HG03521 (cell line): ENCODE measurements at regions not wholly inside any gene's neighbourhood (a gene's known extent, or its start where the extent isn't known, plus 50 kb on each side); places are given as distances from the start of the nearest gene placed in this dataset.
"Not testable (repeated sequence)": the region's sequence is repeated elsewhere in the genome, so short reads cannot be mapped to it uniquely, and the experiment has no call there.

Experiments
- ATAC-seq: cut with Tn5 transposase; IDR thresholded peaks from one replicate; pipeline ENCODE4 v1.9.1; 2021; ENCODE audit warnings: mild to moderate bottlenecking, moderate library complexity; ENCODE audit not compliant: unreplicated experiment

DNA sequence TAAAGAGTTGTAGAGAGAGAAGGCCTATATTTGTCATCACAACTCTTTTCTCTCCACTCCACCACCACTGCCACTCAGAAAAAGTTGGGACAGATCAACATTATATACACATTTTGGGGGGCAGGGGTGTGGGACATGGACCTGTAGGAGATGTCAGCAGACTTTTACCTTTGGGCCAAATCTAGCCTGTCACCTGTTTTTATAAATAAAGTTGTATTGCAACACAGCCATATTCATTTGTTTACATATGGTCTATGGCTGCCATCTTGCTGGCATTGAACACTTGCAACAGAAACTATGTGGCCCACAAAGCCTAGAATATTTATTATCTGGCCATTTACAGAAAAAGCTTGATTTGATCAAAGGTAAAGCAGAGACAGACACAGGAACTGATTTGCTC is 250.7 kb downstream of the BTG1 start:
- no peak for ATAC-seq

GRCh38 chr12:91893476-91893875 is 252.2 kb downstream of the BTG1 start:
- no peak for ATAC-seq

DNA sequence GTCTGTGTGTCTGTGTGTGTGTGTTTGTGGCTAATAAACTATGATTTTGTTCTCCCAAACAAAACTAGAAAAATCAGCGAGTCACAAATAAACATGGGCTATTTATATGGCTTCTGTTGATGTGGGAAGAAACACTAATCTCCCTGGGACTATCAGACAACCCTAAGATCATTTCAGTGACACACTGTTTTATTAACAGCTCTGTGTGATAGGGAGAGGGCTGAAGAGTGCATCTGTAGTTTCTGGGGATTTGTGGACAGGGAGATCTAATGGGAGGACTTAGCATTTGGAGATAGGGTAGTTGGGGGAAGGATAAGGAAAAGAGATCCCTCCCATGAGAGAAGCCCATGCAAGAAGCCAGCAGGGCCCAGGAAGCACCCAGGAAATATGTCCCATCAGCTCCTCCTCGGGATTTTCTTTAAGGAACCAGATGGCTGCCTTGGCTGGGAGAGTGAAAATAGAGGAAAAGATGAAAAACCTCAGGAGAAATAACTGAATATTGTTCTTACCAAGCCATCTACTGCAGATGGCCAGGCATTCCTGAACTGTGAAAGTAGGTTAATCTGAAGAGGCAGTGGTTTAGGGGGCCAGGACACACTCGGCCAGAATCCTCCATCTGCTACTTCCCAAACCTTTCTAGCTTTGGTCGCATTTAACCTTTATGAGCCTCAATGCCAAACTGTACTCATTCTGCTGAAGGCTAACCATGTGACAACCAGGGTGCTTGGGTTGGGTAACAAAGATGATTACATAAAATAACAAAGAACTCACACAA is 253.4 kb downstream of the BTG1 start:
- ATAC-seq, result no peak

- ATAC-seq, result no peak
Observed at GRCh38 chr12:91890742-91891141, 254.9 kb downstream of the BTG1 start.

- no peak for ATAC-seq
Observed at GRCh38 chr12:91889910-91890309, 255.7 kb downstream of the BTG1 start.

DNA sequence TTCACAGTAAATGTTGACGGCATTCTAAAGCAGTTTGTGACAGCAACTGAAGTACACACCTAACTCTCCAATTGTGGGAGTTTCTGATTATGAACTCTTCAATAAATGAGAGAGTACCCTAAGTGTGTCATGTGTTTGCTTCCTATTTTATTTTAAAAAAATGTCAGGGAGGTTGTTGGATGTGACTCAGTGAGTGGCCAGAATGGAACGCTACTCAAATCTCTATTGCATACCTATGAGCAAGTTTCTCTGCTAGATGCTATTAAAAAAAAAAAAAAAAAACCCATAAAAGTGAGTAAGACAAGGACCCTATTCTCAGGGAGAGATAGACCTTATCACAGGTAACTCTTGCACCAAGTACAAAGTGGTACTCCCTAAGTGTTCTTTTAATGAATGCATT is 256.6 kb downstream of the BTG1 start:
- no peak for ATAC-seq

DNA sequence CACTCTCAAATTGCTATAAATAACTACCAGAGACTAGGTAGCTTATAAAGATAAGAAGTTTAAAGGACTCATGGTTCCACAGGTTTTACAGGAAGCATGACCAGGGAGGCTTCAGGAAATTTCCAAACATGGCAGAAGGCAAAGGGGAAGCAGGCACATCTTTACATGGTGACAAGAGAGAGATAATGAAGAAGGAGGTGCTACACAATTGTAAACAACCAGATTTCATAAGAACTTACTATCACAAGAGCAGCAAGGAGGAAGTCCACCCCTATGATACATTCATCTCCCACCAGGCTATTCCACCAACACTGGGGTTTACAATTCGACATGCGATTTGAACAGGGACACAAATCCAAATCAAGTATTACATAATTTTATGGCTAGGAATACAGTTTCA is 257.7 kb downstream of the BTG1 start:
- ATAC-seq, result no peak

DNA sequence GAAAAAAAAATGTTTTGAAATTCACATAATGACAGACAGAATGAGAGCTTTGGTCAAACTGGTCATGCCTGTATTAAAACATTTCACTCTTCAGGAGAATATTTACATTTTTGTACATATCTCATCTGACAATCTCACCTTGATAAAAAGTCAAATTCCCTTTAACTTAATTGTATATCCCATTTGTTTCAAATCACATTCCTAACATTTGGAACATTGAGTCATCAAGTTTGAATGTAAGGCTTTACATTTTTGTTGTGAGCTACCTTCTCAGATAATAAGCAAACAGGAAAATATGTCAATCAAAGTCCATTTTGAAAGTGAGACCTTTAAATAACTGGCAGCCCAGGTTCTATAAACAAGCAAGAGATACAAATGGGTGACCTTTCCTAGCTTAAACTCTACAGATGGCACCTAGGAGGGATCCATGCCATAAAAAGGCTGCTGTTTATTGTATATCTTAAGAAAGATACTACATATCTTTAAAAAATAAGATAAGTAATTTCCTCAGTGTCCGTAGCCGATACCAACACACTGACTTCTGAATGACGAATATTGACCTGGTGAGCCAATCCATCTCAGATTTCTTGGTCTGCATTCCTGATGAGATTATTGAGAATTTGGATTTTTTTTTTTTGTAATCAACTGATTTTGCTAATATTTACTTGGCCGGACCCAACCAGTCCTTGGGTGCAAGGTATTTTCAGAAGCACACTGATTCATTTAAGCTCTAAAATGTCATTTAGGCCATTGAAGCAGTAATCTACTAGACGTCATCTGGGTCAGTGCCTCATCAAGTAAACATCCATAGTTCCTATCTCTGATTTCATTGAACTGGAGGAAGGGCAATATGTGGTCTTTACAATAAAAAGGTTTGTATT is 259.6 kb downstream of the BTG1 start:
- no peak for ATAC-seq

DNA sequence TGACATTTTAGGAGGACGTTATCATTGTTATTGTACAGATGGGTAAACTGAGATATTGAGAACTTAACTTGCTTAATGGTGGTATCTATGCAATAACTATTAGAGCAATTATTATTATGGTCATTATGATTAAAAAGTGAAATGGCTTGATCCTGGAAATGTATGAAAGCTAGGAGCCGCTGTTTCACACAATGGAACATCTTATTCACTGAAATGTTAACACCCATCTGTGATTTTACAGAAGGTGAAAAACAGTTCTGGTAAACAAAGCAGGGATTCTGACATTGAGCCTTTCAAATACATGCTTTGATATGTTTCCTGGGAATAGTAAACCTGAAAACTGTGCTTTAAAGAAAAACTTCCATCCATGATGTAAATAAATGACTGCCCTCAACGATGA is 261.4 kb downstream of the BTG1 start:
- no peak for ATAC-seq

DNA sequence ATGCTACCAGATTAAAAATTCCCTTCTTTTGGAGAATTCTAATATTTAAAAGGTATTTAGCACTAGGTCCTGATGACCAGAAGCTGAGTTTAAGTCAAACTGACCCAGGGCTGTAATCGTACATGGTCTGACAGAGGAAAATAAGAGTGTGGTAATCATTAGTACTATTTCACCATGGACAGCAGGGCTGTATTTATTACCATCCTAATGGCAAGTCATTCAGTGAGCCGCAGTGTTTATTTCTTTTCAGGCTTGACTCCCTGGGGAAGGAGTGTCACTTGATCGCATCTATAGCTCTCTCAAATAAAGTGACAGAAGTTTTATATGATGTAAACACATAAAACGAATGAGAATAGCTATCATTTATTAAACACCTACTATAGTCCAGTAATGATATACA is 261.8 kb downstream of the BTG1 start:
- no peak for ATAC-seq

DNA sequence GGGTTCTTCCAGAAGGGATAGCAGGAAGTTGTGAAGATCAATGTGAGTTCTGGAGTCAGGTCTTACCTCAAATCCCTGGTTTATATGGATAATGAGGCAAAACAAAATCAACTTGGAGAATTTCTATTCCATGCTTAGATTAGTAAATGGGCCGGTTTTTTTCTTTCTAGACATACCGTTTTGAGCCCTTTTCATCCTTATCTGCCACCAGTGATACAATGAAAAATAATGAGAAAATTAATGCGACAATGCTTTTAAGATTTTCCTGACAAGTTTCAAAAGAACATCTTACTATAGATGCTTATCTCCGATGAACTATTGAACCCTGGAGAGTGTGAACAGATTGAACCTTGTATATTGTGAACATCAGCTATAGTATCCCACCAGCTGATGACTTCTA is 262.7 kb downstream of the BTG1 start:
- no peak for ATAC-seq

DNA sequence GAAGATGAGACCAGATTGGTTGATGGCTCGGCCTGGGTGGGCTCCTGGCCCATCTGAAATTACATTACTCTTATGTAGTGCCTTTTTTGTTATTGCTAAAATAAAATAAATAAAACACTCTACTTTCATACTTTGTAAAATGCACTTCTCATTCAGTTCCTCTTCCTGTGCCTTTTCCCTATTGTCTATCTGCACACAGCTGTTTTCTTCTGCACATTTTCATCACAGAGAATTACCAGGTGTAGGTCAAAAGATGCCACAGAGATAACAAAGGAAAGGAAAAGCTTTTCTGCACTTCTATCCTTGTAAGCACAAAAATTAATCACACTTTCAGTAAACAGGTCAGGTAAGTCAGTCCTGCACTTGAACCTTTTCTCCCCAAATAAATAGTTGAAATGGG is 265.1 kb downstream of the BTG1 start:
- ATAC-seq, result no peak

DNA sequence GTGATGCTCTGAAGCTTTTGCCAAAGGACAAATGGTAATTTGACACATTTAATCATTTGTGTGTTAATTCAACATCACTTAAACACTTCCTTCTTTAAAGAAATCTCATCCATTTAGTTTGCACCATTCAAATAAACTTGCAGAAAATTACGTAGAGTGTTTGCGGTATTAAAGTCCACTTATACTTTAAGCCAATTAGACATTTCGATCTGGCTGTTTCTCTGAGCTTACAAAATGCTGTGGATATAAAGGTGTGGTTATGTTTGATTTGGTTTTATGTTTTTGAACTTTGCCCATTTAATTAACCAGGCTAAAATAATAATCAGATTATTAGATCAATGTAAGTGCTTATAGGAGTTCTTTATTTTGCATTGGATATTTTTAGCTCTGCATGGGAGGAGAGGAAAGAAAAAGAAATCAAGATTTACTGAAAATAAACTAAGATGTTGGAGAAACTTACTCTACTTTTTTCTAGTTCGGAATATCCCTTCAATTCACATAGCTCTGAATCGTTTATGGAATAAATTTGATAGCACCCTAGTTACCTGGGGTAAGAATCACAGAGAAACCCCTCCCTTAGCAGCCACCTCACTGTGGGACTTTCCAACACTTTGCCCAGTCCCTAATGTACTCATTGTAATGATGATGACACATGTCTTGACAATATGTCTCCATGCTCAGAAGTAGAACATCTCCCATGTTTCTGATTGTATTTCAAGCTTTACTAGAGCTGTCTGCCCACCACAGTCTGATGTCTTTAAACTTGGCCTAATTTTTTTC is 268.0 kb downstream of the BTG1 start:
- ATAC-seq, result no peak

DNA sequence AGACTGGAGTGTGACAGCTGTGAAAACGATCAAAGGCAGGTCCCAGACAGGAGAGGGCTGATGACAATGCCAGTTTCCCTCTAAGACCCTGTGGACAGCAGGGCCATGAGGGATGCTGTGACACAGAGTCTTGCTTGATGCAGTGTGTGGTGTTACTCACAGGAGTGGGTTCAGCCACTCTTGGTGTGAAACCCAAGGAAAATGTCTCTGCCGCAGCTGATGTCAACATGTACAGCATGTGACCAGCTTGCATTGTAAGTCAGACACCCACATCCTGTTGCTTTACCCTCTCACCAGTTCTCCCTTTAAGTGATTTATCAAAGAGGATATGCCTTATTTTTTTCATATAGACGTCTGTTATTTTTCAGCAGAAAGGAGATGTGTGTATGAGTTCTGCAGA is 268.6 kb downstream of the BTG1 start:
- ATAC-seq, result peak; percentile 87

DNA sequence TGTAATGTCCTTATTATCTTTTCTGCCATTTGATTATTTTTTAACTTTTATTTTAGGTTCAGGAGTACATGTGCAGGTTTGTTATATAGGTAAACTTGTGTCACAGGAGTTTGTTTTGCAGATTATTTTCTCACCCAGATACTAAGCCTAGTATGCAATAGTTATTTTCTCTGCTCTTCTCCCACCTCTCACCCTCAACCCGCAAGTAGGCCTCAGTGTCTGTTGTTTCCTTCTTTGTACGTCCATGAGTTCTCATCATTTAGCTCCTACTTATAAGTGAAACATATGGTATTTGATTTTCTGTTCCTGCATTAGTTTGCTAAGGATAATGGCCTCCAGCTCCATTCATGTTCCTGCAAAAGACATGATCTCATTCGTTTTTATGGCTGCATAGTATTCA is 270.0 kb downstream of the BTG1 start:
- ATAC-seq, result not testable (repeated sequence)

GRCh38 chr12:91874086-91874865 is 271.4 kb downstream of the BTG1 start:
- ATAC-seq, result no peak

- no peak for ATAC-seq
Observed at GRCh38 chr12:91871751-91872150, 273.9 kb downstream of the BTG1 start.

- ATAC-seq, result no peak
Observed at GRCh38 chr12:91870872-91871707, 274.6 kb downstream of the BTG1 start.

DNA sequence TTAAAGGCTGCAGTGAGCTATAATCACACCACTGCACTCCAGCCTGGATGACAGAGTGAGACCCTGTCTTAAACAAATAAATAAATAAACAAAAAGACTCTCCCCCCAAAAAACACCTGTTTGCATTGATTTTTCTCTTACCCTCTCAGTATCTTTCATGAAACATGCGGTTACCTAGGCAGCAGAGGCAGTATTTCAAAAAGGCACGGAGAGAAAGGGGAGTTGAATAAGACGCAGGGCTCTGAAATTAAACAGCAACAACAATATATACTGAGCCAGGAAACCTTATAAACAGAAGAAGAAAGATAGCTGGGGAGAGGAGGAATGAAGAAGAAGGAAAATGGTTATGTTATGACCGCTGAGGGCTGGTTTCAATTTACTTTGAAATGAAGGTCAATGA is 277.6 kb downstream of the BTG1 start:
- no peak for ATAC-seq

DNA sequence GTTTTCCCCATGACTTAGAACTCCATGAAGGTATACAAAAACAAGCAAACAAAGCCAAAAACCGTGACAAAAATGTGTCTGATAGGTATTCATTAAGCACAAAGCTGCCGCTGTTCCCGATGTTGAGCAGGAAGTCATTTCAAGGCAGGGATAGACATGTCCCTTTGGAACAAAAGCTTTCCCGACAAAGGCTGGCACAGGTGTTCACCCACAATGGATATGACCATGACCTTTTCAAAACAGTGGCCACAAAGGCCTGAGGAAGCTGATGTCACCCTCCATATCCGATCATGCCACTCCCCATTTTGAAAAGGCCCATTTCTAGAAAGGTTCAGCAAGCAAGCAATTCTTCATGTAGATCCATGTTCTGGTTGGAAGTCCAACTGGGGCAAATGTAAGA is 279.1 kb downstream of the BTG1 start:
- ATAC-seq, result no peak
